ENCODE measurements at regions not wholly inside any gene's neighbourhood (a gene's known extent, or its start where the extent isn't known, plus 50 kb on each side); places are given as distances from the start of the nearest gene placed in this dataset.

- no peak for TF ChIP-seq CTCF (IDR thresholded peaks at IDR 0.05; ENCODE audit: insufficient read depth, low read length)
- no peak for TF ChIP-seq REST (IDR thresholded peaks at IDR 0.05; ENCODE audit: insufficient replicate concordance, low read depth)
Measured at GRCh38 chr9:95727947-95728520, 147.5 kb upstream of the ERCC6L2 start.

All from HL-60 (cell line).